GM12878 (cell line): ENCODE measurements at regions not wholly inside any gene's neighbourhood (a gene's known extent, or its start where the extent isn't known, plus 50 kb on each side); places are given as distances from the start of the nearest gene placed in this dataset.

ENCODE experiments used
- ATAC-seq: fragments of 200-7000 bp; cut with Tn5 transposase; 3 replicates; pipeline ENCODE4 v1.9.1; 2020; ENCODE audit warnings: mild to moderate bottlenecking, moderate library complexity
- BruUV-seq: library from RNA; stranded (reverse); fragments of 400-500 nt; replicated peaks from 2 replicates; lab custom pipeline; 2021; lab: Mats Ljungman, UMichigan
- CTCF ChIA-PET: fragments of 300-600 bp; sonication (Branson Sonifier 250); formaldehyde crosslinking; extraction: SDS; loops from one replicate; lab custom pipeline; 2021; ENCODE audit warnings: inconsistent platforms; lab: Yijun Ruan, JAX
- POLR2A ChIA-PET: fragments of 350-600 bp; formaldehyde crosslinking; extraction: SDS; loops from one replicate; lab custom pipeline; 2021; ENCODE audit warnings: inconsistent platforms; lab: Charles Lee
- RAD21 ChIA-PET: fragments of 300-600 bp; sonication (Branson Sonifier 250); formaldehyde crosslinking; loops from one replicate; lab custom pipeline; 2023; ENCODE audit warnings: antibody characterized with exemption; ENCODE audit not compliant: unreplicated experiment; lab: Charles Lee
- SMC1A ChIA-PET: fragments of 300-600 bp; sonication (Branson Sonifier 250); formaldehyde crosslinking; loops from one replicate; lab custom pipeline; 2023; ENCODE audit not compliant: unreplicated experiment, uncharacterized antibody; lab: Charles Lee
- DNase-seq: peaks from one replicate; pipeline ENCODE4 v3.0.0-alpha.2; 2011; ENCODE audit warnings: low read depth, low spot score
- FAIRE-seq: peaks from 3 replicates; lab custom pipeline; 2011; peaks lifted over from hg19 to GRCh38; lab: Jason Lieb, UNC
- H2AFZ ChIP-seq: 2 replicates; pipeline ENCODE4 v1.6.0; 2011; ENCODE audit warnings: low read depth, low read length, control low read depth; ENCODE audit not compliant: control insufficient read depth
- H3K27ac ChIP-seq: 2 replicates; pipeline ENCODE4 v1.5.1; 2011; ENCODE audit warnings: control low read depth; ENCODE audit not compliant: control insufficient read depth, insufficient read depth
- H3K27me3 ChIP-seq, 2 experiments: replicated peaks in 1 of 2; 2 replicates each; pipeline versions ENCODE4 v1.6.0 to v1.6.1; 2011; ENCODE audit warnings: low read length in 1 of 2; ENCODE audit not compliant: control insufficient read depth in 2 of 2, insufficient read depth in 2 of 2
- H3K36me3 ChIP-seq, 2 experiments: 2 replicates each; pipeline ENCODE4 v1.5.1; 2011; ENCODE audit warnings: low read length in 1 of 2; ENCODE audit not compliant: control insufficient read depth in 2 of 2, insufficient read depth in 2 of 2
- H3K4me1 ChIP-seq: 2 replicates; pipeline ENCODE4 v1.6.1; 2011; ENCODE audit warnings: mild to moderate bottlenecking, low read length, moderate library complexity, mixed read lengths; ENCODE audit not compliant: control insufficient read depth, insufficient read depth
- H3K4me2 ChIP-seq: 2 replicates; pipeline ENCODE4 v1.6.0; 2011; ENCODE audit warnings: control low read depth; ENCODE audit not compliant: control insufficient read depth, insufficient read depth
- H3K4me3 ChIP-seq: fragments of 200-600 bp; sonication (generic); 2 replicates; pipeline ENCODE4 v1.5.1; 2016
- H3K79me2 ChIP-seq: 2 replicates; pipeline ENCODE4 v1.6.0; 2011; ENCODE audit warnings: low read length; ENCODE audit not compliant: control insufficient read depth, insufficient read depth
- H3K9ac ChIP-seq: 2 replicates; pipeline ENCODE4 v1.8.0; 2011; ENCODE audit warnings: low read length, control low read depth, mixed read lengths; ENCODE audit not compliant: control insufficient read depth, insufficient read depth
- H3K9me3 ChIP-seq: replicated peaks from 3 replicates; pipeline ENCODE4 v1.5.1; 2011; ENCODE audit warnings: mild to moderate bottlenecking, low read length; ENCODE audit not compliant: control insufficient read depth, insufficient read depth
- H4K20me1 ChIP-seq: 2 replicates; pipeline ENCODE4 v1.6.0; 2011; ENCODE audit not compliant: control insufficient read depth, insufficient read depth
- BRCA1 ChIP-seq: IDR thresholded peaks from 2 replicates; pipeline ENCODE4 v1.6.1; 2011; ENCODE audit warnings: low read depth, low read length, improper control_type of control experiment
- CBFB ChIP-seq: IDR thresholded peaks from 2 replicates; pipeline ENCODE4 v1.6.1; 2016; ENCODE audit warnings: antibody characterized with exemption, low read depth
- CBX5 ChIP-seq: sonication (generic); IDR thresholded peaks from 2 replicates; pipeline ENCODE4 v1.6.1; 2016; ENCODE audit warnings: low read depth, moderate library complexity, mild to moderate bottlenecking, inconsistent platforms
- FOXK2 ChIP-seq: fragments of 450-650 bp; IDR thresholded peaks from 2 replicates; pipeline ENCODE4 v1.6.1; 2017; ENCODE audit warnings: mild to moderate bottlenecking, moderate library complexity
- FOXM1 ChIP-seq: IDR thresholded peaks from 2 replicates; pipeline ENCODE4 v1.6.1; 2012; ENCODE audit warnings: low read depth, mild to moderate bottlenecking, inconsistent platforms, low read length, moderate library complexity
- HDGF ChIP-seq: fragments of 450-650 bp; IDR thresholded peaks from 2 replicates; pipeline ENCODE4 v1.6.1; 2016; ENCODE audit warnings: antibody characterized with exemption
- IKZF2 ChIP-seq, 2 experiments: fragments of 450-650 bp; IDR thresholded peaks; 2 replicates each; pipeline ENCODE4 v1.6.1; 2017; ENCODE audit warnings: mild to moderate bottlenecking in 2 of 2, moderate library complexity in 2 of 2
- JUNB ChIP-seq: IDR thresholded peaks from 2 replicates; pipeline ENCODE4 v1.6.1; 2016; ENCODE audit warnings: antibody characterized with exemption, mild to moderate bottlenecking
- MXI1 ChIP-seq: fragments of 150-350 bp; IDR thresholded peaks from 2 replicates; pipeline ENCODE4 v1.6.1; 2011; ENCODE audit warnings: low read depth, mild to moderate bottlenecking, inconsistent platforms, low read length, improper control_type of control experiment
- NR2F1 ChIP-seq: fragments of 450-650 bp; conservative IDR thresholded peaks from 2 replicates; pipeline ENCODE4 v1.6.1; 2017; ENCODE audit warnings: mild to moderate bottlenecking
- PAX5 ChIP-seq: IDR thresholded peaks from 2 replicates; pipeline ENCODE4 v1.6.1; 2011; ENCODE audit warnings: low read depth, low read length, borderline replicate concordance
- RBBP5 ChIP-seq: fragments of 200-600 bp; sonication (generic); conservative IDR thresholded peaks from 2 replicates; pipeline ENCODE4 v1.6.1; 2016
- RELA ChIP-seq: fragments of 450-650 bp; IDR thresholded peaks from 2 replicates; pipeline ENCODE4 v1.8.0; 2014; ENCODE audit warnings: borderline replicate concordance; ENCODE audit not compliant: partially characterized antibody
- SPI1 ChIP-seq: IDR thresholded peaks from 2 replicates; pipeline ENCODE4 v1.6.1; 2011; ENCODE audit warnings: low read depth, mild to moderate bottlenecking, low read length, moderate library complexity, borderline replicate concordance; ENCODE audit not compliant: insufficient read depth
- SREBF2 ChIP-seq: IDR thresholded peaks from 2 replicates; pipeline ENCODE4 v1.6.1; 2012; ENCODE audit warnings: mild to moderate bottlenecking, low read length
- YBX1 ChIP-seq: fragments of 450-650 bp; IDR thresholded peaks from 2 replicates; pipeline ENCODE4 v1.6.1; 2016; ENCODE audit warnings: antibody characterized with exemption
- ZBED1 ChIP-seq: IDR thresholded peaks from 2 replicates; pipeline ENCODE4 v1.6.1; 2016; ENCODE audit warnings: borderline replicate concordance
- ZNF207 ChIP-seq: fragments of 450-650 bp; IDR thresholded peaks from 2 replicates; pipeline ENCODE4 v1.6.1; 2014; ENCODE audit warnings: antibody characterized with exemption, mild to moderate bottlenecking, borderline replicate concordance
- ZZZ3 ChIP-seq: IDR thresholded peaks from 2 replicates; pipeline ENCODE4 v1.6.1; 2011; ENCODE audit warnings: low read depth; ENCODE audit not compliant: control insufficient read depth, insufficient read length
- WGBS: methylation state at CpG from one replicate; pipeline ENCODE4 v1.1.6; 2016; ENCODE audit warnings: low lambda C conversion rate; ENCODE audit not compliant: insufficient replicate concordance, insufficient coverage; ENCODE audit errors: missing lambda C conversion rate; 5-methylcytosine and 5-hydroxymethylcytosine counted together
- in situ Hi-C: fragments of 300-500 bp; cut with MboI; formaldehyde crosslinking; loops from 9 replicates; pipeline ENCODE4 v1.14.3; 2018; ENCODE audit warnings: mixed read lengths
- intact Hi-C: fragments of 100-400 bp; cut with micrococcal nuclease; formaldehyde crosslinking; loops from one replicate; pipeline ENCODE4 v1.14.2; 2022; ENCODE audit not compliant: unreplicated experiment
- TF ChIP-seq, protein P1 (sequence below): IDR thresholded peaks from 2 replicates; pipeline ENCODE4 v1.6.1; 2012; ENCODE audit warnings: low read depth, low read length, improper control_type of control experiment

DNA sequence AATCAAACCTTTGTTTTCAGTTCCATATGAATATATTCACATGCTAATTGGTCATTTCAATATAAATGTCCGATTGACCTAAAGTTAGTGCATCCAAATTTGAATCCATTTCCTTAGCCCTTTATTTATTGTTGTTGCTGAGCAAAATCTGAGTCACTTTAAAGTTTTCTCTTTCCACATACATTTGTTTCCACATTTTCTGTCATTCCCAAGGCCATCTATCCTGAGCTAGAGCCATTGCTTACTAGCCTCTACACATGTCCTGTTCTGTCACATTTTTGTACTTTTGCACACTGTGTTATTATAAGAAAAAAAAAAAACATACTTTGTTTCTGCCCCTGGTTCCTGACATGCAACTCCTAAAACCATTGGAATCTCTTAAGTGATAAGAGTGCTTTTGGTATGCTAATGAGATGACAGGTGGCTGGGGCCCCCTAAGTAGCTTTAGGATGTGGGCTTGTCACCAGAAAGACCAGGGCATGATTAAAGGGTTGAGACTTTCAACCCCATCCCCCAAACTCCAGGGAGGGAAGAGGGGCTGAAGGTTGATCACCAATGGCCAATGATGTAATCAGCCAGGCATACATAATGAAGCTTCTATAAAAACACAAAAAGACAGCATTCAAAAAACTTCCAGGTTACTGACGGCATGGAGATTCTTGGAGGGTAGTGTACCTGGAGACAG is 353.3 kb upstream of the MAGEB16 start:
- in situ Hi-C loops (no loop called here), intact Hi-C loops (loop anchor here (5.0 kb wide), 1 partner anchor 63 kb away; no protein-coding TSS in a partner anchor)
- POLR2A ChIA-PET = no interaction called here
- H3K9ac ChIP-seq = no peak overlapping the region
- H2AFZ ChIP-seq = no peak overlapping the region
- no peaks in the 10 kb centered on the region for H3K79me2 ChIP-seq
- no peak for ATAC-seq
- H3K4me3 ChIP-seq = no peak overlapping the region
- H3K4me2 ChIP-seq = no peak overlapping the region
- BruUV-seq = no TSS peak
- RAD21 ChIA-PET = interaction anchor here (1.4 kb wide), 1 partner anchor 280 kb away, joined by 3 read pairs; no protein-coding TSS in a partner anchor
- no peak for DNase-seq
- SMC1A ChIA-PET = no interaction called here
- H3K36me3 ChIP-seq = no peaks in the 10 kb centered on the region
- FAIRE-seq = no peak
- H3K27me3 ChIP-seq = no peaks in the 10 kb centered on the region
- H4K20me1 ChIP-seq = no peaks in the 10 kb centered on the region
- CTCF ChIA-PET = no interaction called here
- TF ChIP-seq JUNB = no peak
- TF ChIP-seq BRCA1 = no peak
- no peak for TF ChIP-seq CBFB
- TF ChIP-seq PAX5 = no peak
- no peak for TF ChIP-seq ZZZ3
- no peak for TF ChIP-seq FOXM1
- H3K27ac ChIP-seq = no peak overlapping the region
- peaks cover 4% of the 10 kb centered on the region; the same call in 1 of the 2 replicates for H3K4me1 ChIP-seq
- 98% methylated on average over 2 of the region's 2 CpGs for WGBS
- H3K9me3 ChIP-seq = peaks cover 19% of the 10 kb centered on the region

DNA sequence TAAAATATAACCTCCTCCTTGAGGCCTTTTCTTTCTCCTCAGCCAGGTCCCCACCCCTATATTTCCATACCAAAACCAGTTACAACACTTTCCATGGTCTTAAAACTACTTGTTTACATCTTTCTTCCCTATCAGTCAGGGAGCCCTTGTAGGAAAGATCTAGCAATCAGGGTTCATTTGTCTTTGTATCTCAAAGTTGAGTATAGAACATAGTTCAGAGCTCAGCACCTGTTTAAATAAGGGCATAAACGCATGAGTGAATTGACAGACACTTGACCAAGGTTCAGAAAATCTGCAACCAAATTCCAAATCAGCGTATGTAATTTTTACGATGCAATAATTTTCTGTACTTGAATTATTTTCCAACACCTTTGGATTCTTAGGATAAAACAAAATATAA is 352.2 kb upstream of the MAGEB16 start:
- ATAC-seq (no peak), FAIRE-seq (no peak), DNase-seq (no peak)
- ChIA-PET SMC1A (no interaction called here), RAD21 (no interaction called here), CTCF (no interaction called here), POLR2A (no interaction called here)
- H3K27ac ChIP-seq = no peak overlapping the region
- no peak overlapping the region for H2AFZ ChIP-seq
- no peaks in the 10 kb centered on the region for H3K79me2 ChIP-seq
- H3K4me3 ChIP-seq = no peak overlapping the region
- in situ Hi-C loops = no loop called here
- peaks cover 4% of the 10 kb centered on the region; the same call in 1 of the 2 replicates for H3K4me1 ChIP-seq
- H4K20me1 ChIP-seq = no peaks in the 10 kb centered on the region
- H3K27me3 ChIP-seq = no peaks in the 10 kb centered on the region
- H3K9ac ChIP-seq = no peak overlapping the region
- H3K36me3 ChIP-seq = no peaks in the 10 kb centered on the region
- no peak overlapping the region for H3K4me2 ChIP-seq
- BruUV-seq = no TSS peak
- WGBS = 64% methylated on average over 3 of the region's 3 CpGs
- intact Hi-C loops = no loop called here
- H3K9me3 ChIP-seq = peaks cover 15% of the 10 kb centered on the region
- TF ChIP-seq RELA = no peak
- TF ChIP-seq SREBF2 = no peak
- TF ChIP-seq MXI1 = no peak
- no peak for TF ChIP-seq ZBED1
- no peak for TF ChIP-seq NR2F1
- no peak for TF ChIP-seq ZNF207
- no peak for TF ChIP-seq YBX1
- no peak for TF ChIP-seq SPI1
- TF ChIP-seq FOXK2 = no peak
- TF ChIP-seq RBBP5 = no peak
- TF ChIP-seq, protein P1, sequence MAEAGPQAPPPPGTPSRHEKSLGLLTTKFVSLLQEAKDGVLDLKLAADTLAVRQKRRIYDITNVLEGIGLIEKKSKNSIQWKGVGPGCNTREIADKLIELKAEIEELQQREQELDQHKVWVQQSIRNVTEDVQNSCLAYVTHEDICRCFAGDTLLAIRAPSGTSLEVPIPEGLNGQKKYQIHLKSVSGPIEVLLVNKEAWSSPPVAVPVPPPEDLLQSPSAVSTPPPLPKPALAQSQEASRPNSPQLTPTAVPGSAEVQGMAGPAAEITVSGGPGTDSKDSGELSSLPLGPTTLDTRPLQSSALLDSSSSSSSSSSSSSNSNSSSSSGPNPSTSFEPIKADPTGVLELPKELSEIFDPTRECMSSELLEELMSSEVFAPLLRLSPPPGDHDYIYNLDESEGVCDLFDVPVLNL = no peak
- no peak for TF ChIP-seq HDGF
- TF ChIP-seq CBX5 = no peak
- TF ChIP-seq IKZF2 (IDR thresholded peaks at IDR 0.05) = no peak
